SK-N-DZ (cell line): ENCODE measurements at regions not wholly inside any gene's neighbourhood (a gene's known extent, or its start where the extent isn't known, plus 50 kb on each side); places are given as distances from the start of the nearest gene placed in this dataset.
"Not testable (repeated sequence)": the region's sequence is repeated elsewhere in the genome, so short reads cannot be mapped to it uniquely, and the experiment has no call there.

ENCODE experiments used
- DNase-seq: peaks from one replicate; pipeline ENCODE4 v3.0.0-alpha.2; 2015; ENCODE audit warnings: low spot score

DNA sequence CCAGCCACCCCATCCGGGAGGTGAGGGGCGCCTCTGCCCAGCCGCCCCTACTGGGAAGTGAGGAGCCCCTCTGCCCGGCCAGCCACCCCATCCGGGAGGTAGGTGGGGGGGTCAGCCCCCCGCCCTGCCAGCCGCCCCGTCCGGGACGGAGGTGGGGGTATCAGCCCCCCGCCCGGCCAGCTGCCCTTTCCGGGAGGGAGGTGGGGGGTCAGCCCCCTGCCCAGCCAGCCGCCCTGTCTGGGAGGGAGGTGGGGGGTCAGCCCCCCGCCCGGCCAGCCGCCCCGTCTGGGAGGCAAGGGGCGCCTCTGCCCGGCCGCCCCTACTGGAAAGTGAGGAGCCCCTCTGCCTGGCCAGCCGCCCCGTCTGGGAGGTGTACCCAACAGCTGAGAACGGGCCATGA is 299.4 kb upstream of the RORB start:
- not testable (repeated sequence) for DNase-seq

DNA sequence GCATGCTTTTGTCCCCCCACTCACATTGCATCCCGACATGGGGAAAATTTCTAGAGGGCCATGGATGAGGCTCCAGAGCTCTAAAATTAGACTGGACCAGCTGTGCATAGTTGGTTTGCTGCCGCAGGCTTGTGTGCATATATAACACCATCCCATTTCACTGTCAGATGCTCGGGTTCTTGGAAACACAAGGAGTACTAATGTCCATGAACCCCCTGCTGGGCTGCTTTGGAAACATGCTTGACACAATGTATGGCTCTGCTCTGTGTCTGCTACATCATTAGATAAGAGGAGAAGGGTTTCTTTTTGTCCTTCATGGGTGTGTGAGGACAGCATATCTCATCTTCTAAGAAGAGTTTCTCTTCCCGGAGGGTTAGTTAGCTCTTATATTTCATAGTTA is 292.1 kb upstream of the RORB start:
- no peak for DNase-seq

DNA sequence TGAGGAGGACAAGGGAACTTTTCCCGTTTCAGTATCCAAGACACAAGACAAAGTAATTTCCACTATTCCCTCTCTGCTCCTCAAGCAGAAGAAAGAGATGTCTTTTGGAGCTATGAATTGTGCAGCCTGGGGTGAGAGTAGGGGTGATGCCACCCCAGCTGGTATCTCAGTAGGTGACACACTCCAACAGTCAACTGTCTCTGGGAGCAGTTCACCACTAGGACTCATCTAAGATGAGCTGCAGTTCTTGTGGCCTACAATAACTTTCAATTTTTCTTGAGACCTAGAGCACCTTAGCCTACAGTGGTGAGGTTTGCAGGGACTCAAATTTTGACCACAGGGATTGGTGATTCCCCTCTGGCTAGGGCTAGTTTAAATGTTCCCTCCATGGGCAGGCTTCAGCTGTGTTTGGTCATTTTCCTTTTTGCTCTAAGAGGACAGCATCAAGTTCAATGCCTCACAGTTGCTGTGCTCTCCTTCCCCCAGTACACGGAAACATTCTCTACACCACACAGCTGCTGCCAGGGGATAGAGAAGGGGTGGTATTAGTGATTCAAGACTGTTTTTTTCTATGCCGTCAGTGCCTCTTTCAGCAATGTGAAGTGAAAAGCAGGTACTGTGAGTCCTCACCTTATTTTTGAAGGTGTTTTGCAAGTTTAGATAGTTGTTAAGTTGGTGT is 278.6 kb upstream of the RORB start:
- DNase-seq, result no peak

DNA sequence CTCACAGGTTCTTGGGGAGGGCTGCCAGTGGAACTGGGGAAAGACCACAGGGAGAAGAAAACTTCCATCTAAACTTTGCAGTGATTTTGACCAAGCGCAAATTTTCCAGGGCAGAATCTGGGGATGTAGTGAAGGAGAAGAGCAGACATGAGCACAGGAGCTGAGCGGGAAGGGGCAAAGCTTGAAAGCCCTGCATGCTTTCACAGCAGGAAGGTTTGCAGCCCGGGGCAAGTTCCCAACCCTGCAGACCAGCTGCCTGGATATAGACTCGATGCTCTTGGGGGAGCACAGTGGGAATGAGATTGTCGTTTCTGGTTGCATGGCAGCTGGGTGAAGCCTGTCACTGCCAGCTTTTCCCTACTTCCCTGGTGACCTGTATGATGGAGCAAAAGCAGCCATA is 276.8 kb upstream of the RORB start:
- DNase-seq, result no peak

DNA sequence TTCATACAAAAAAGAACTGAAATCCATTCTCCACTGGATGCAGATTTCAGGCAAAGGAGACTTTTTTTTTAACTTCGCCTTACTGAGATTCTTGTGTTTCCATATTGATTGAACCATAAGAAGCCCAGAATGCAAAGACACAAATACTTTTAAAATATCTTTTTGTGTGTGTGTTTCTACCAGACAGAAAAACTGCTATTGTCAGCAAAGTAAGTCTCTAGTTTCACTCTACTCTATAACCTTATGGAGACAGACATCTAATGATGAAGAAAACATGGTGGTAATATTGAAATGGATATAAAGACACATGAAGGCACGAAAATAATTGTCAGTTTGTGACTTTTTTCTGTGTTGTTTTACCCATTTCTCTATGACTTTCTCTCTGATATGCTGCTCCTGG is 260.3 kb upstream of the RORB start:
- no peak for DNase-seq

DNA sequence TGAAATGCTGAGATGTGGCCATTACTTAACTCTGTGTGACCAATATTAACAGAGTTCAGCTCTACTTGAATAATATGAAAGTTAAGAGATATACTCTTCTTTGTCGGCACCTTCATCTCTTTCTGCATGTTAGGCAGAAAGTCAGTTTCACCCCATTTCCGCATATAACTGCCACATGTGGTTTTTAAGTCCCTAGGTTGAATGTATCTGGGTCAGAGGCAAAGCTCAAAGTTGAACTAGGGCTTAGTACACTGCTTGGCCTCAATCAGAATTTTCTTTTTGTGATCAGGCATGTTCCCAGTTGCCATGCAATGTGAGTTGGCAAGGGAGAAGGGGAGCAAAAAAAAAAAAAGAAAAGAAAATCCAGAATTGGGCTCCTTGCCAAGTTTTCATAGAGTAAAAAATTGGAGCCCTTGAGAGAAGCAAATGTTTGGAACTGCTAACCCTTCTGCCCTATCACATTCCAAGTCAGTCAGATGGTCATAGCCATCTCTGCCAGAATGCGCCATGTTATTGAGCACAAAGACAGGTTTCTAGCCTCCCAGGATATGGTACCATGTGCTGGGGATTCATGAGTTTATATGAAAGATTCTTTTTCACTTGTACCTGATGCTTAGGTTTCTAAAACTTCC is 251.2 kb upstream of the RORB start:
- DNase-seq, result no peak

DNA sequence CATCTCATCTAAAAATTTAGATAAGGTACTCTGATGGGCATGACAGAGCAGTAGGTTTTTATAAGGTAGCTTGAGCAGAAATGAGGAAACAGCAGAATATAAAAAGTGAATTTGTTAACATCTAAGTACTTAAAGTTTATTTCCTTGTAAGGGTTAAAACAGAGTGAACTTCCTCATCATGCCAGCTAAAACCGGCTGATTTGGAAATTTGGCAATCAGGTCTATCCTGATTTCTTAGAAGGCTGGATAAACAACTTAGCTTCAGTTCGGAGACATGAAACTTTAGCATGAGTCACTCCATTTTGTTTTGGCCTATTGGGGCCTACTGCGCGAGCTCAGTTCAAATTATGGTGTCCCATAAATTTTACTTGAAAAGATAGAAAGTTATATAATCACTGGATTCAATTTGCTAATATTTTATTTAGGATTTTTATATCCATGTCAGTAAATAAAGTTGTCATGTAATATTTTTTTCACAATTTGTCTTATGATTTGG is 241.6 kb upstream of the RORB start:
- no peak for DNase-seq

DNA sequence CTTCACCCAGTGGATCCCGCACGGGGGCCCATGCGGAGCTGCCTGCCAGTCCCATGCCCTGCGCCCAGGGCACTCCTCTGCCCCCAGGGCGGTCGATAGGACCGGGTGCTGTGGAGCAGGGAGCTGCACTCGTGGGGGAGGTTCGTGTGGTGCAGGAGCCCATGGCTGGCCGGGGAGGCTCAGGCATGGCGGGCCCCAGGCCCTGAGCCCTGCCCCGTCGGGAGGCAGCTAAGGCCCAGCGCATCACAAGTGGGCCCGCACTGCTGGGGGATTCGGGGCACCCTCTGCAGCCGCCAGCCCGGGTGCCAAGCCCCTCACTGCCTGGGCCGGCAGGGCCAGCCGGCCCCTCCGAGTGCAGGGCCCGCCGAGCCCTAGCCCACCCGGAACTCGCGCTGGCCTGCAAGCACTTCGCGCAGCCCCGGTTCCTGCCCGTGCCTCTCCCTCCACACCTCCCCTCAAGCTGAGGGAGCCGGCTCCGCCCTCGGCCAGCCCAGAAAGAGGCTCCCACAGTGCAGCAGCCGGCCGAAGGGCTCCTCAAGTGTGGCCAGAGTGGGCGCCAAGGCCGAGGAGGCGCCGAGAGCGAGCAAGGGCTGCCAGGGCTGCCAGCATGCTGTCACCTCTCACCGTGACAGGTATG is 221.1 kb upstream of the RORB start:
- DNase-seq, result no peak

DNA sequence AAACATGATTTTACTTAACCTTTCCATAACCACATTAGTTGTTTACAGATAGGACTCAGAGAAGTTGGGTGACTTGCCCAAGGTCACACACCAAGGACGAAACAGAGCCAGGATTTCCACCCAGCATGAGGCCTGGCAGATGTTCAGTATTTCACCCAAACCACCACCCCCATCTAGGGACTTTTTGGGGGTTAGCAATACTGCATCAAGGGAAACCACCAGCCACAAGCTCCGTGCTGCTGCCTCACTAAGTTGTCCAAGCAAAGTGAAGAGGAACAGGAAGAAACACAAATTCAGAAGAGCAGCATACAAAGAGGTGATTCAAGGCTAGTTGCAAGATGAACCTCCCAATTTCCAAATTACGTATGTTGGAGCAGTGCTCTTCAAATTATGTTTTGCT is 219.6 kb upstream of the RORB start:
- DNase-seq, result no peak

DNA sequence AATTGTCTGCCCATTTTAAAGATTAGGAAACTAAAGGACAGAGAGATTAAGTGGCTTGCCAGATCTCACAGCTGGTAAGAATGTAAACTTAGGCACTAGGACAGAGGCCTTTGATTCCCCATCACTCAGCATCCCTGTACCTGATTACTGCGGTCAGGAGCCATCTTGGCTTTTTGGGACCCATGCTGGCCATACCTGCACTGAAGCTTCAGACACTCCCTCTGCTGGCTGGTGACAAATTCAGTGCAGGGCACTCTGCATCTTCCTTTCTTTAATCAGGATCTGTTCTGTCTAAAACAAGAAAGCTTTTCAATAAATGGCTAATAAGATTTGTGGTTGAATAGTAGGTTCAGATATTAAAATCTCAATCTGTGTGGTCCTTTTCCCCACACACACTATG is 215.5 kb upstream of the RORB start:
- peak; percentile 22 for DNase-seq

DNA sequence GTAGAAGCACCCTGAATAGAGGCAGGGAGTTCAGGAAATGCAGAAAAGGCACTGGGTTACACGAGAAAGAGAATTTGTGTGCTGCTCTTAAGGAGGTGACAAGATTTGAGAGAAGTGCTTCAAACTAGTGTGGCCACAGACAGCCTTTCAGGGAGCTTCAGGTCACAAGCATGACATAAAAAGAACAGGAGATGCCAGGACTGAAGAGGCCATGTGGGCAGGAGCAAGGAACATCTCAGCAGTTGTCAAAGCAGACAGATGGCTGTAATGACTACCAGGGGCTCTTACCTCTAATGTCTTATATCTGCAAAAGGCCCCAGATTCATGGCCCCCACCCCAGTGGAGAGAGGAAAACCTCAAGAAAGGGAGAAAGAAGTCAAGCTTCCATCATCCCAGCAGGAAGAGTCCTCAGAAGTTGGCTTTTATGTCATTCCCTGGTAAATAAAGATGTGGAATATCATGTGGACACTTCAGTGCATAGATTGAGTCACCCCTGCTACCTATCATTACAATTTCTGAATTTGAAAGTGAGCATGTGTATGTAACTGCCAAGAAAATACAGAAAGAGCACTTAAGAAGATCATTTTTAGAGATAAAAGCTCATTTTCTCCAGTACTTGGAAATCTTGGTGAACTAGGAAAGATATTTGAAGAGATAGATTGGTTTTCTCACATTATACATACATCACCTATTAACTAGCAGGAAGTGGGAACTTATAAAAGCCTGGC is 214.4 kb upstream of the RORB start:
- peak; percentile 77 for DNase-seq

DNA sequence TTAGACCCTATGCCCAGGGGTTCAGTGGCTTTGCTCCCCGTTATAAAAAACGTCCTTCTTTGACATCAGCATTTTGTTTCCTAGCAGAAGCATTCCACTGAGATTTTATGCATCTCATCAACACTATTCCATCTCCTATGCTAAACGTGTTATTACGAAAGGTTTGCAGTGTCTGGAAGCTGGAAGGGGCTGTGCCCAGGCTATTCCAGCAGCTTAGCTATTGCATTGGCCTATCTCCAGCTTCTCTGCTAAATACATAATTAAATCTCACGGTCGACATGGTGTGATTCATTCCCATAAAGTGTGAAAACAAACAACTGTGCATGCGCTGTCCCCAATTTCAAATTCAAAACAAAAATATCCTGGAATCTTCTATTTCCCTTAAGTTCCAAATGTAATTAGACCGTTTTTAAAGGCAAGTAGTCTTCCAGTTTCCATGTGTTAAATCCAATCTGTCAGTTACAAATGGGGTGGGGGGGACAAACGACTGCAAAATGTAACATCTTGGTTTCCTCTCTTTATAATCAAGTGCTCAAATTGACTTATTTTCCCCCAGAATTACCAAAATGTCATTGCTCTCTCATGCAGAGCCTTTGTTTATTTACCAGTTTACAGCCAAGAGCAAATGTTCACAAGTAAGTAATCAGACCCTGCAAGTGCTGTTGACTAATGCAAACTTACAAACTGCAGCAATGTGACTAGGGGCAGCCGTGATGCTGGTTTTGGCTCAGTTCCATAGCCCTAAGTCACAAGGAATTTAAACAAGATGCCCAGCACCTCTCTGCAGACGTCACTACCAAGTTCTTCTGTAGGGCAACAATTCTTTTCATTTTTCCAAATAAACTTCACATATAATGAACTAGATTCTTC is 212.3 kb upstream of the RORB start:
- DNase-seq, result peak; percentile 18

DNA sequence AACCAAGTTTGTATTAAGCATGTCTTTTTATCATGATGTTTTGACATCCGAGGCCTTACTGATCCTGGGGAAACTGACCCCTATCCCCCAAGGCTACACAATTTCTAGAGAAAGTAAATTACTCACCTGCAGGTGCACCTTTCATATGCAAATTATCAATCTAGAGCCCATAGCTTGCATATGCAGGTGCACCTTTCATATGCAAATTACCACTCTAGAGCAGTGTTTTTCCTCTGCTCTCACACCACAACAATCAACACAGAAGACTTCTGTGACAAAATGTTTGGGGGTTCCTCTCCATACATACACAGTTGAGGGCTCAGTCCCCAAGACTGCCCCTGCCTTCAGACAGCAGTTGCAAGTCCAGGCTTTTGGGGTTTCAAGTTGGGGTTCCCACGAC is 203.7 kb upstream of the RORB start:
- no peak for DNase-seq

DNA sequence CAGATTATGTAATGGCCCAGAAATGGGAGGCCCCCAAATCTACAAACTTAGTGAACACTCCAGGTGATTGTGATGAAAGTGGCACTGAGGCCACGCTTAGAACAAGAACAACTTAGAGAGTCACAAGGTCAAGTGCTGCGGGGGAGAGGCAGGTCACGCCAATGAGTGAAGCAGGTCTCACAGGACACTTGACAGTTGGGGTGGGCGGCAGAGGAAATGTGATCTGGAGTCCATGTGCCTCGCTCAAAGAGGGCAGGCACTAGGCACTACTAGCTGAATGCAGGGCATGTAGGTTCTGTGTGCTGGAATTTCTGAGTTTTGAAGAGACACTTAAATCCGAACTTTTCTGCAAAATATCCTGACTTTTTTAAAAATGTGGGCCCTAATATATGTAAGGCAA is 193.2 kb upstream of the RORB start:
- no peak for DNase-seq

DNA sequence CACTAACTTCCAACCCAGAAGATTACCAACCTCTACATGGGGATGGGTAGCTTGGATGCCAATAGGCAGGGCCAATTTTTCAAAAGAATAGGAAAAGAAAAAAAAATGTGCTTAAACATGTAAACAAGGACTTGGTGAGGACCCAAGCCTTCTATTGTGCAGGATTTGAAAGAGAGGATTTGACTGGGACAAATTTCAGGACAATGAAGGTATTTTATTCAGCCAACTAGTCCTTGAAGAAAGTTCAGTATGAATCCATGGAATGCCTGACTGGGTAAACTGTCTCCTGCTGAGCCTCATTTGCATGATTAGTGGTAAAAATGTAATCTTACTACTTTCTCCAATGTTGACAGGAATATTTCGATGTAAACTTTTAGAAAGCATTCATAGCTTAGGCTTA is 192.5 kb upstream of the RORB start:
- no peak for DNase-seq

DNA sequence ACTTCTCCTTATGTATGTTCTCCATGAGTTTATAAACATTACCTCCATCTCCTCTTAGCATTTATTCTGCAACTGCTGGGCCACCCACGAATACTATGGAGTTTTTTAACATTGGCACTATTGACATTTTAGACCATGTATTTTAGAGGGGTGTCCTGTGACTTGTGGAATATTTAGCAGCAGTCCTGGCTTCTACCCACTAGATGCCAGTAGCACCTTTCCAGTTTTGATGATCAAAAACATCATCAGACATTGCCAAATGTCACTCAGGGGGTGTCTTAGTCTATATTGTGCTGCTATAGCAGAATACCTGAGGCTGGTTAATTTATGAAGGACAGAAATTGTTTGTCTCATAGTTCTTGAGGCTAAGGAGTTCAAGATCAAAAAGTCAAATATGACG is 187.5 kb upstream of the RORB start:
- no peak for DNase-seq

DNA sequence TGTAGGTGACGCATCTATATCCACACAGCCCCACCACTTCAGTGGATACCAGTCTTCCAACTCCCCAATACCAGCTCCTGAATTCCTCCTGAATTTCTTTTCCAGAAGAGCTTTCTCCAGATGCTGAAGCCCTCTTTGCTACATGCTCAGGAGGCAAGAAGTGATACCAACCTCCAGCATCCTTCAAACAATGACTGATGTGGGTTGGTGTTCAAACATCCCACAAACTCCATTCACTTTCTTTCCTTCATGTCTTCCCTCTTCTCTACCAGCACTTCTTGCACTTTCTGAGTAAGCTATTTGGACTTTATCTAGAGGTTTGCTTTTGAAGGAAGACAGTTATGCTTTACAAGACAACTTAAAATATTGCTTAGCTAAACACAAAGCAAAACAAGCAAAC is 179.9 kb upstream of the RORB start:
- DNase-seq, result no peak

DNA sequence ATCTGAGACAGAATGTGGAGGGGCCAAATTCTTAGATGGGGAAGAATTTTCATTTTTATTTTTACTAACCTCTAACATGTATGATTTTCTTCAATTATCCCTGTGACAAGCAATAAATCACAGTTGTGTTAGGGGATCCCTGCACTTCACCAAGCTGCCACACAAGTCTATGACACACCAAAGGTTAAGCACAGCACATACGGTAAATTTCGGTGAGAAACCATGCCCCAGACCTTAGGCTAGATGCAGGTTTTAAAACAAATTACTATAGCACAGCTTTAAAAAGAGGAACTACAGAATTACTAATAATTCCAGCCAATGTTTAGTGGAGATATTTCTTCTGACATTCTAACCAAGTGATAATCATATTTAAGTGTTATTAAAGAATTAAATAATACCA is 175.7 kb upstream of the RORB start:
- DNase-seq, result no peak

DNA sequence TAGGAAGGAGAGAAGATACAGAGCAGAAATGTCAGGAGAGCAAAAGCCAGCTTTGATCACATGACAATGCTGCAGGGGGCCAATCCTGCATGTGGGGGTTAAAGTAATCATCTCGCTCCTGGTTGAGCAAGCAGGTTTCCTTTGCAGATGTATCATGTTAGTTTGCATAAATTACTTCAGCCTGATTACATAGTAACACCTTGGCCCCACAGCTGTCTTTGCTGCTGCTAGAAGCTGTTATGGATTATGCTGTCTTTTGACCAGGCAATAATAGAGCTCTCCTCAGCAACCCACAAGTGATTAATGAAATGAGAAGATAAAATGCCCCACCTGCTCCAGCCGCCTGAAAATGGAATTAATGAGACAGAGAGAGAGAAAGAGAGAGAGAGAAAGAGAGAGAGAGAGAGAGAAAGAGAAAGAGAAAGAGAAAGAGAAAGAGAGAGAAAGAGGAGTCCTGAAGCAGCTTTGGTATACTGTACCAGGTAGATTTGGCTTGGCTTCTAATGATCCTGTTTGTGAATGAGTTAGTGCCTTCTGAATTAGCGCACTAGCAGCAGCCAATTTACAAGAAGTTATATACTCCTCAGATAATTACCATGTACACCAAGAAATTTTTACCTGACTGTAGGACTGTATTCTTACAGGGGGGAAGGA is 174.3 kb upstream of the RORB start:
- no peak for DNase-seq

DNA sequence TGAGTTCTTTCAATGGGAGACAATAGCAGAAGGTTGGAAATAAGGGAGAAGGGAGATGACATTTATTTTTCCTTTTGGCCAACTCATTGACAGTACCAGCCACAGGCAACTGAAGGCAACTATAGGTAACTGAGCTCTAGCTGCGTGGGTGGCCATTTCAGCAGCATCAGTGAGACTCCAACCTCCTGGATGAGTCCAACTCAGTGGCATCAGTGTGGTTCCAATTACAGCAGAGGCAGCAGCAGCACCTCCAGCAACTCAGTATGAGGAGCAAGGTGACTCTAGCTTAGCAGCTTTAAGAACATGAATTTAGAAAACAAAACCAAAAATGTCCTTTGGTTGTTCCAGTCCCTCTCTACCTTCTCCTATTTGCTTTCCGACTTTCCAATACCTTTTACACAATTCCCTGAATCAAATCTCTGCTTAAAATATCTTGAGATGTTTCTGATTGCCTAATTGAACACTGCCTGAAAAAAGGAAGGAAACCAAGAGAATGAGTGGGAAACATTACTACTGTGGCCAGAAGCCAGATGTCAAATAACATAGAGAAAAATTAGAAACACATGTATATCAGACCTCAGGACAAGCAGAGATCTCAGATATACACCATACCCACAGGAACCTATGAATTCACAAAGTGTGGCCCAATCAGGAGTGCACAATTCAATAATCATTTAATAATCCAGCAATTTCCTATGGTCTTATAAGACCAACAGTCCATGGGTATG is 166.5 kb upstream of the RORB start:
- peak; percentile 23 for DNase-seq
